Common myeloid progenitor, CD34-positive (primary cell): ENCODE measurements at regions not wholly inside any gene's neighbourhood (a gene's known extent, or its start where the extent isn't known, plus 50 kb on each side); places are given as distances from the start of the nearest gene placed in this dataset.

Experiments
- CTCF ChIA-PET: fragments of 350-600 bp; sonication (Branson Sonifier 250); formaldehyde crosslinking; loops from one replicate; lab custom pipeline; 2021; ENCODE audit warnings: antibody characterized with exemption; lab: Charles Lee
- POLR2A ChIA-PET: fragments of 350-600 bp; sonication (Branson Sonifier 250); formaldehyde crosslinking; loops from one replicate; lab custom pipeline; 2021; ENCODE audit warnings: antibody characterized with exemption; lab: Charles Lee
- DNase-seq, 3 donors: peaks; one replicate each; pipeline versions ENCODE4 v3.0.0 to v3.0.0-alpha.2; 2013
- H3K27ac ChIP-seq, 2 experiments: 1 replicate in 1 of 2; 2 replicates in 1 of 2; pipeline ENCODE4 v1.7.0; 2013; ENCODE audit warnings: inconsistent platforms in 2 of 2, low read length in 2 of 2, mild to moderate bottlenecking in 2 of 2, low read depth in 1 of 2, moderate library complexity in 1 of 2; ENCODE audit not compliant: severe bottlenecking in 2 of 2, insufficient read depth in 1 of 2, poor library complexity in 1 of 2
- H3K27me3 ChIP-seq, 5 experiments: replicated peaks in 2 of 5; 1 replicate in 3 of 5; 2 replicates in 2 of 5; pipeline versions ENCODE4 v1.6.1 to v1.7.0; 2013; ENCODE audit warnings: low read length in 4 of 5, mild to moderate bottlenecking in 2 of 5, moderate library complexity in 2 of 5, inconsistent platforms in 1 of 5; ENCODE audit not compliant: insufficient read depth in 5 of 5, control insufficient read depth in 4 of 5
- H3K36me3 ChIP-seq, 4 experiments: 1 replicate in 2 of 4; 2 replicates in 2 of 4; pipeline versions ENCODE4 v1.6.1 to v1.7.0; 2013; ENCODE audit warnings: low read length in 3 of 4, control low read depth in 1 of 4, mild to moderate bottlenecking in 1 of 4; ENCODE audit not compliant: control insufficient read depth in 4 of 4, insufficient read depth in 4 of 4
- H3K4me1 ChIP-seq, 4 experiments: 1 replicate in 3 of 4; 2 replicates in 1 of 4; pipeline versions ENCODE4 v1.6.1 to v1.7.1; 2013; ENCODE audit warnings: low read length in 3 of 4, mild to moderate bottlenecking in 3 of 4, control low read depth in 1 of 4, inconsistent platforms in 1 of 4, moderate library complexity in 1 of 4; ENCODE audit not compliant: control insufficient read depth in 4 of 4, insufficient read depth in 4 of 4; ENCODE audit errors: control extremely low read depth in 1 of 4
- H3K4me3 ChIP-seq, 7 experiments: 1 replicate in 4 of 7; 2 replicates in 3 of 7; pipeline versions ENCODE4 v1.5.1 to v1.7.0; 2013; ENCODE audit warnings: mild to moderate bottlenecking in 7 of 7, low read length in 6 of 7, moderate library complexity in 6 of 7, inconsistent platforms in 2 of 7, low read depth in 2 of 7, control low read depth in 1 of 7; ENCODE audit not compliant: insufficient read depth in 4 of 7, control insufficient read depth in 1 of 7; ENCODE audit errors: extremely low read depth in 1 of 7
- H3K9me3 ChIP-seq, 5 experiments: 1 replicate in 4 of 5; 2 replicates in 1 of 5; pipeline versions ENCODE4 v1.6.1 to v1.7.1; 2013; ENCODE audit warnings: low read length in 4 of 5, mild to moderate bottlenecking in 2 of 5, inconsistent platforms in 1 of 5, low read depth in 1 of 5, moderate library complexity in 1 of 5; ENCODE audit not compliant: control insufficient read depth in 4 of 5, insufficient read depth in 2 of 5; ENCODE audit errors: control extremely low read depth in 1 of 5
- WGBS: methylation state at CpG from one replicate; pipeline ENCODE4 v1.1.5; 2013; ENCODE audit not compliant: insufficient coverage; 5-methylcytosine and 5-hydroxymethylcytosine counted together

- WGBS = 40% methylated on average over 1 of the region's 4 CpGs
Measured at GRCh38 chr6:63371104-63371715, 51.4 kb upstream of the LGSN start.

DNA sequence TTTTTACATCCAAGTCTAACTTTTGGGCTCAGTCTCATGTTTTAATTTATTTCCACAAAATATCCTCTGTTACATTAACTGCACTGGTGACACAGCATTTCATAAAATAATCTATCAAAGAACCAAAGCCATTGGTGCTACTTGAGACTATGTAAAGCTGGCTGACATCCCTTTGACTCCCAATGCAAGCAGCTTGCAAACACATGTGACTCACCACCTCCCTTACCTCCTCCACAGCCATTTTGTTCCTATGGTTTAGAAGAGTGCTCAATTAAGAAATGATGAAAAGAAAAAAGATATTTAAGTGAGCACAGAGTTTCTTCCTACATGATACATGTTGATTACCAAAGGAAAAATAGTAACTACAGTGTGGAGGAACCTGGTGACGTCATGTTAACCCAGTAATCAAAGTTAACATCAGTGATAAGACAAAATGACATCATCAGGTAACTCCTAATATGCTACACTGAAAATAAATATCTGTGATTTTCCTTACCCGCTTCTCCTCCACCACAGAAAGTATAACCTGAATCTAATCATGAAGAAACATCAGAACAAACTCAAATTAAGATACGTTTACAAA is 53.3 kb upstream of the LGSN start:
- ChIA-PET CTCF (no interaction called here), POLR2A (no interaction called here)
- Histone ChIP-seq H3K27ac (no peak overlapping the region), H3K27me3 (no peaks in the 10 kb centered on the region), H3K4me3 (no peak overlapping the region), H3K9me3 (no peaks in the 10 kb centered on the region), H3K4me1 (no peaks in the 10 kb centered on the region), H3K36me3 (no peaks in the 10 kb centered on the region)
- no peak for DNase-seq
- WGBS = no CpG with 5 or more reads among the region's 3 CpGs

More at GRCh38 chr6:63371104-63371715, 51.4 kb upstream of the LGSN start:
- DNase-seq = no peak
- POLR2A ChIA-PET = no interaction called here
- CTCF ChIA-PET = no interaction called here
- Histone ChIP-seq H3K4me3 (no peak overlapping the region), H3K36me3 (no peaks in the 10 kb centered on the region), H3K9me3 (no peaks in the 10 kb centered on the region), H3K27ac (no peak overlapping the region), H3K27me3 (no peaks in the 10 kb centered on the region), H3K4me1 (no peaks in the 10 kb centered on the region)

DNA sequence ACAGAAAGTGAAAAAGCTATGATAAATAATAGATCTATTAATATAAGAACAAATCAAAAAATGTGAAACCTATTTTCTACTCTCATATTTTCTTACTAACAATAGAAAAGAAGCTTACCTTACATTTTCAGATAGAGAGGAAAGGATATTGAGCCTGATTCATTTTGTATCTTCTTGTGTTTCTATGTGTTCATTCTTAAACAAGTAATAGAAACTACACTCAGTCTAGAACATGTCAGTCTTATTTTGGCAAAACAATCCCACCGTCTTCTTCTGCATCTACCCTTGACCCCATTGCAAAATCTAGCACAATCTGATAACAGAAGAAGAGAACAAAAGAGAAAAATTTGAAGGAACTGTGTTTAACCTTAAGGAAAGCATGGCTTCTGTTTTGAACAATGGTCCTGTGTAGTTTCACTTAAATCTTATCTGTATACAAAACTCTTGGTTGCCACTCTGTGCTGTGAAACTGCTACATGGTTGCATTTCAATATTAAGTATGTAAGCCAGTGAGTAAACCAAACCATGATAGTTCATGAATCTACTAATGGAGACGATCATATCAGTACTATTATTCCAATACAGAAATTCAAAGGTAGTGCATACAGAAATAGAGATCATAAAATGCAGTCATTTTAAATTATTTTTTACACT is 69.5 kb upstream of the LGSN start:
- ChIA-PET CTCF (no interaction called here), POLR2A (no interaction called here)
- Histone ChIP-seq H3K36me3 (no peaks in the 10 kb centered on the region), H3K27me3 (no peaks in the 10 kb centered on the region), H3K4me3 (no peak overlapping the region), H3K4me1 (no peaks in the 10 kb centered on the region), H3K27ac (no peak overlapping the region), H3K9me3 (no peaks in the 10 kb centered on the region)
- no peak for DNase-seq
- WGBS = no CpG with 5 or more reads among the region's 2 CpGs

DNA sequence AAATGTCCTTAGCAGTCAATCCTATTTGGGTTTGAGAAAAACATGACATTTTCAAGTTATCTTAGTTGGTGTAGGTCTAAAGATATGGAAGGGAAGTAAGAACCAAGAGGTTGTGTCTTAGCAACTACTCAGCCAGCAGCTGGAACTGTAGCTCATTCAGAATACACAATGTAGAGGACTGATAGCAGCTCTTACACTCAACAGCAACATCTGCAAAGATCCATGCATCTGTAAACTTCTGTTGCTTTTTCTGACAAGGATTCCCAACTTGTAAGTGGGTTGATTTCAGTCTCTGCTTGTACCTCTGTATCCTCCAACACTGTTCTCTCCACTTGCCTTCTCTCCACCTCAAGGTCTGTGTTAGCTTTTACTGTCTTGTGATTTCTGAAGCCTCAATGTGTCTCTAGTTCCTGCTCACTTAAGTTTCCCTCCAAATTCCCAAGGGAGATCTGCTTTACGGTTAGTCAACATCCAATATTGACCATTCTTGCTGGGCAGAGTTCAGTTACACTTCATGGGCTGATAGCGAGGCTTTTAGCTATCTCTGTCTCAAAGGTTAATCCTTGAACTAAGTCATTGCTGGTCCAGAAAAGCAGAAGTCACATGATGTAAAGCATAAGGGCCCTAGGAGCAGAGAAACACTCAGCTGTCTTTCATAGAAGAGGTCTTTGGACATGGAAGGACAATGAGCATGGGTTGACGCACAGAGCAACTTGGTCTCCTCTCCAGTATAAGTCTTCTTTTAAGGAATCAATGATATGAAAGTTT is 71.6 kb upstream of the LGSN start:
- POLR2A ChIA-PET = no interaction called here

DNA sequence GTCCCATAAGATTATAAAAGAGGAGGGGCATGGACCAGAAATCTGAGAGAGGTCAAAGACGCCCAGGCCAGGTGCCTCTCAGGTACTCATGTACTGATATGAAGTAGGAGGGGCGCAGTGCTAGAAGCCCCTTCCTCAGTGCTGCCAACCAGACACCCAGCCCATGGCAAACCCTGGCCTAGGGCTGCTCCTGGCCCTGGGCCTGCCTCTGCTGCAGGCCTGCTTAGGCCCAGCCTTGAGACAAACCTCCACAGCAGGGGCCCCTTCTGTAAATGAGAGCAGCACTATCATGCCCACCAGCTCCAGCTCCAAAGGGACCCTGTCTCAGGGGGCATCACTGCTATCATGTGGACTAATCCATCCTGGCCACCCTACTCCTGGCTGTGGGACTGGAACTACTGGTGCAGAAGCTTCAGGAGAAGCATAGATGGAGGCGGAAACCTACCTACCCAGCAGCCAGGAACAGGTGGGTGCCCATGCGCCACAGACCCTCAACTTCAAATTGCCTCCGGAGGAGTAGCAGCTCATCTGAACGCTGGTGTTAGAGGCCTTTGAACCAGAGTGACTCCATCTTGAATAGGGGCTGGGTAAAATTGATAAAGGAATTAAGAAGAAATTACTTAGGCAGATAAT is 72.4 kb upstream of the LGSN start:
- DNase-seq = no peak
- CTCF ChIA-PET = no interaction called here
- POLR2A ChIA-PET = interaction anchor here (0.8 kb wide), 1 partner anchor 132 kb away, joined by 3 read pairs; no protein-coding TSS in a partner anchor
- Histone ChIP-seq H3K4me3 (no peak overlapping the region), H3K27ac (no peak overlapping the region), H3K27me3 (no peaks in the 10 kb centered on the region), H3K4me1 (no peaks in the 10 kb centered on the region), H3K36me3 (no peaks in the 10 kb centered on the region), H3K9me3 (no peaks in the 10 kb centered on the region)
- 97% methylated on average over 5 of the region's 6 CpGs for WGBS

More for the DNA sequence above, 71.6 kb upstream of the LGSN start:
- CTCF ChIA-PET = no interaction called here
- H3K27me3 ChIP-seq = no peaks in the 10 kb centered on the region
- H3K4me3 ChIP-seq = no peak overlapping the region
- H3K9me3 ChIP-seq = no peaks in the 10 kb centered on the region
- H3K27ac ChIP-seq = no peak overlapping the region
- no peaks in the 10 kb centered on the region for H3K36me3 ChIP-seq
- H3K4me1 ChIP-seq = no peaks in the 10 kb centered on the region
- 95% methylated on average over 2 of the region's 3 CpGs for WGBS
- DNase-seq = no peak

GRCh38 chr6:63394656-63395308 is 75.0 kb upstream of the LGSN start:
- H3K36me3 ChIP-seq = no peaks in the 10 kb centered on the region
- no peaks in the 10 kb centered on the region for H3K4me1 ChIP-seq
- no peak for DNase-seq
- ChIA-PET POLR2A (no interaction called here), CTCF (no interaction called here)
- 97% methylated on average over 11 of the region's 11 CpGs for WGBS
- no peaks in the 10 kb centered on the region for H3K27me3 ChIP-seq
- no peak overlapping the region for H3K4me3 ChIP-seq
- no peak overlapping the region for H3K27ac ChIP-seq
- no peaks in the 10 kb centered on the region for H3K9me3 ChIP-seq
